Hematopoietic multipotent progenitor cell treated with erythropoietin and hydrocortisone succinate and interleukin-3 and kit ligand, for 6 days (in vitro differentiated cells): ENCODE measurements at regions not wholly inside any gene's neighbourhood (a gene's known extent, or its start where the extent isn't known, plus 50 kb on each side); places are given as distances from the start of the nearest gene placed in this dataset.

Experiments
- DNase-seq: peaks from one replicate; pipeline ENCODE4 v3.0.0-alpha.2; 2015

- no peak for DNase-seq
Observed at GRCh38 chr18:10059610-10060468, 146.0 kb downstream of the VAPA start.

GRCh38 chr18:10060469-10060782 lies 146.6 kb downstream of the VAPA start:
- DNase-seq: no peak

- DNase-seq: no peak
Observed at GRCh38 chr18:10060841-10061240, 147.0 kb downstream of the VAPA start.

GRCh38 chr18:10061566-10062140 lies 147.8 kb downstream of the VAPA start:
- no peak for DNase-seq

GRCh38 chr18:10062302-10063300 lies 148.8 kb downstream of the VAPA start:
- no peak for DNase-seq

GRCh38 chr18:10063489-10063888 lies 149.7 kb downstream of the VAPA start:
- no peak for DNase-seq

- DNase-seq: no peak
Observed at GRCh38 chr18:10064267-10064666, 150.5 kb downstream of the VAPA start.

GRCh38 chr18:10065296-10065695 lies 151.5 kb downstream of the VAPA start:
- DNase-seq: no peak

GRCh38 chr18:10067670-10068659 lies 154.1 kb downstream of the VAPA start:
- no peak for DNase-seq

- no peak for DNase-seq
Observed at GRCh38 chr18:10068766-10069567, 155.2 kb downstream of the VAPA start.

GRCh38 chr18:10070561-10071000 lies 156.8 kb downstream of the VAPA start:
- DNase-seq: no peak

- no peak for DNase-seq
Observed at GRCh38 chr18:10072671-10073175, 158.9 kb downstream of the VAPA start.

- DNase-seq: no peak
Observed at GRCh38 chr18:10074110-10074509, 160.3 kb downstream of the VAPA start.

- no peak for DNase-seq
Observed at GRCh38 chr18:10074728-10075127, 160.9 kb downstream of the VAPA start.

GRCh38 chr18:10076502-10077030 lies 162.8 kb downstream of the VAPA start:
- DNase-seq: no peak

- no peak for DNase-seq
Observed at GRCh38 chr18:10077986-10078385, 164.2 kb downstream of the VAPA start.

GRCh38 chr18:10080372-10080771 lies 166.6 kb downstream of the VAPA start:
- DNase-seq: no peak

GRCh38 chr18:10081492-10081891 lies 167.7 kb downstream of the VAPA start:
- DNase-seq: no peak

- DNase-seq: no peak
Observed at GRCh38 chr18:10085416-10085815, 171.6 kb downstream of the VAPA start.

- DNase-seq: no peak
Observed at GRCh38 chr18:10085876-10086275, 172.1 kb downstream of the VAPA start.
